Esophagus mucosa (tissue), 1 donor: ENCODE measurements at regions not wholly inside any gene's neighbourhood (a gene's known extent, or its start where the extent isn't known, plus 50 kb on each side); places are given as distances from the start of the nearest gene placed in this dataset.

Experiments
- ATAC-seq: fragments of 200-7000 bp; cut with Tn5 transposase; one replicate; pipeline ENCODE4 v1.9.1; 2020
- donor health status: DM: yes; HTN: yes; CAD: no.

DNA sequence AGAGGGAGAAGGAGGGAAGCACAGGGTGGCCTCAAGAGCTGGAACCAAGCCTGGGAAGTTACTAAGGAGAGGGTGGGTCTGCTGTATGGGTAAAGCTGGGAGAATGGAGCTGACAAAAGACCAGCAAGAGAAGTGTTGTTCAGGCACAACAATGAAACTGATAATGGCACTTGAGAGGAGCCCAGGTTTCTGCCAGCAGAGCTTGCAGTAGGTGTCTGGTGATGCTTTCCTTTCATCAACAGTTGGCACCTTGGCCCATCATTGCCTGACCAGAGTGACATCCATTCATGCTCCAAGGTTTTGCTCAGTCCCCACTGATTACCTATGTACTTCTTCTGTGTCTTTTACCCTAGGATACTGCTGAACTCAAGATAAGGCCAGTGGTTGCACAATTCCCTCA, 92.9 kb upstream of the CXCR4 start:
- ATAC-seq = no peak

DNA sequence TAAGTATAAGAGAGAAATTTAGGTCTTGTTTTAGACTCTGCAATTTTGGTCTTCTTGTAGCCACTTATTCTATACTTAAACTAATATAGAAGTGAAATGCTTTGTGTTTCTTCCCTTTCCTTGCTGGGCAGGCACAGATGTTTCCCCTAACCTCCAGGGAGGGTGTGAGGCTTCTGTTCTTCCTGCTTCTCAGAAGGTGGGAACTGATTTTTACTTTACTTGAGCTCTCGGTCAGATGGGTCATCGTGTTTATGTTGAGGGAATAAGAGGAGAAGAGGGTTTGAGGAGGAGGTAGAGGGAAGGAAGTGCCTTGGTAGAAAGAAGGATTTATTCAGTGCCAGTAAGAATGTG, 92.5 kb upstream of the CXCR4 start:
- no peak for ATAC-seq

DNA sequence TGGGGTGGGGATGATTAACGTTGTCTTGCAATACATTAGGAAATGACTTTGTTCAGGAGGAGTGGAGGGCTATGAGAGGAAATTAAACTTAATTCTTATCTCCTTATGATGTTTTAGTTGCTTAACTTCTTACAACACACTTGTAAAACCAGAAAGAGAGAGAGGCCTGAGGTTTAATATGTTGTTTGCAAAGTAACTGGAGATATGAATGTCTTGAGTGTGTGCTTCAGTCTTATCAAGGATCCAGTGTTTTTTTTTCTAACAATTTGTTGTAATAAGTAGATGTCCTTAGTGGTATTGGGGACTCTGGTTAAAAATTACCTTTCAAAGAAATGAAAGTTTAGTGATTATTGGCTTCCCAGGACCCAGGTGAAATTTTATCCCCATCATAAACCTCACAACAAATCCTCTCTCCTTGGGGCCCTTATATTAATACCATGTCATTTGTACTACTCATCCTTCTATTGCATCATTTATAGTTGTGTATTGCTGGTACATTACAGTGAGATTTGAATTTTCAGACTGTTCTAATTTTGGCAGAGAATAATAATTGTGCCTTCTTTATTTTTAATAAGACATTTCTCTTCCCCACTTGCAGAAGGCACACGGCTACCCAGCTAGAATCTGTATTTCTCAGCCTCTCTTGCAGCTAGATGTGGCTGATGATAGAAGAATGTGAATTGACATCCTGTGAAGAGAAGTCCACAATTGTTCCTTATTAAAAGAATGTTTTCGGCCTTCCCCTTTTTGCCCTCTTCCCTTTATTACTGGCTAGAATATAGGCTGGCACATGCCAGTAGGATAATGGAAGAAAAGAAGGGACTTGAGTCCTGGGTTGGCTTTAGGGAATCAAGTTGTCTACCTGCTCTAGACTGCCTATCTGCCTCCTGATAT, 91.9 kb upstream of the CXCR4 start:
- no peak for ATAC-seq

DNA sequence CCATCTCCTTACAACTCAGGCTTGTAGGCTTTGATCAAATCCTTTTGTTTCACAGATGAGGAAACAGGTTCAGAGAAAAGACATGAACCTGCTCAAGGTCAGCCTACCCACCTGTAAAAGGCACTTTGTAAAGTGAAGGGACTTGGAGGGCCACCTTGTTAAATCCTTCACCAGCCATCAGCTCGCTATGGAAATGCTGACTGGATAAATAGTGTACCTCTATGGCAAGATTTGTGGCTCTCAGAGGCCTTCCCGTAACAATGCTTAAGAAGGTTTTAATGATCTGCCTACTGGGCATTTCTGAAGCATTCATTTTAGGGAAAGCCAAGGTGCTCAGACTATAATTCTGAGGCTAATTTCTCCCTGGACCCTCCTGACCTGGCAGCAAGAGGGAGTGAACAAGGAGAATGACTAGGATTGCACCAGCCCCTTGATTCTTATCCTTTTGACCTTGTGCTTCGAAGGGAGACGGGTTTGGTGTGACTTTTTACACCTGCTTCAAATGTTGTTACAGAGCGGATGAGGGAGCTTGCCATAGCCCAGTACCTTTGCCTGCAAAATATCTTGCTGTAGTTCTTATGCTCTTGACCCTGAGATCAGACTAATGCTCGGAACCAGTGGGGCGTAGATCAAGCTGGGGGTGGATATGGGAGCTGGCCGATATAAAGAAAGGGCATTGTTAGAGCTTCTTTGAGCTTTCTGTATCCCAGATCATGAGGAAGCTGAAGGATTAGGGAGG, 90.9 kb upstream of the CXCR4 start:
- ATAC-seq = no peak

- no peak for ATAC-seq
These were observed 89.7 kb upstream of the CXCR4 start for GRCh38 chr2:136207665-136208064.

- peak; percentile 66 for ATAC-seq
These were observed 89.2 kb upstream of the CXCR4 start for GRCh38 chr2:136207030-136207623.

GRCh38 chr2:136206613-136207012, 88.7 kb upstream of the CXCR4 start:
- peak; percentile 83 for ATAC-seq

DNA sequence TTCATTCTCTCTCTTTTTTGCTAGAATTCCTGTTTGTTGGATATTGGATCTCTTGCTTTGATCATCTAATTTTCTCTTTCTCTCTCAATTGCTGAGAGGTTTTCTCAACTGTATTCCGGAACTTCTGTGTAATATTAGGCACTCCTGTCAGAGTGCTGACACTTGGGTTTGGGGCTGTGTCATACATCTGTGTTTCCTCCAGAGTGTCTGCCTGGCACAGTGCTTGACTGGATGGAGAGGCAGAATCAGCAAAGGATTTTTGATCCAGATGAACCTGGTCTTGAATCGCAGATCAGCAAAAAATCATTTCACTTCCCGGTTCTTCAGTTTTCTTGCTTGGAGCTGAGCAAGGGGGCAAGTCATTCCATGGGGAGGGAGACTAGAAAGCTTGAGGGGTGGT, 87.7 kb upstream of the CXCR4 start:
- no peak for ATAC-seq

GRCh38 chr2:136204971-136205370, 87.0 kb upstream of the CXCR4 start:
- no peak for ATAC-seq

DNA sequence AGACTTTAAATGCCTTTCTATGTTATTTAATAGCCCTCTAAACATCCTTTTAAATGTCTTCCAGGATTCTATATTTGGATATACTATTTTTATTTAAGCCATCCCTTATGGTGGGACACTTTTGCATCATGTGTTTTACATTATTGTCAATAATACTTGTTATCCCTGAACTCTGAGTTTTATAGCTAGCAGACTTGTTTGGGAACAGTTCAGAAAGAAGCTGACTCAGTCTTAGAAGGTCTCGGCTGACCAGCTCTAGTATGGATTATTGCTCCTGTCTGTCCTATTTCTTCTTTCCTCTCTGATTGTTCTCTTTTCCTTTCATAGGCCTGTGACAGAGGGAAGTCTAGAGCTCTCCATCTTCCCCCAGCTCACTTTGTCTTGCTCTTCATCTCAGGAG, 77.3 kb upstream of the CXCR4 start:
- ATAC-seq = no peak

DNA sequence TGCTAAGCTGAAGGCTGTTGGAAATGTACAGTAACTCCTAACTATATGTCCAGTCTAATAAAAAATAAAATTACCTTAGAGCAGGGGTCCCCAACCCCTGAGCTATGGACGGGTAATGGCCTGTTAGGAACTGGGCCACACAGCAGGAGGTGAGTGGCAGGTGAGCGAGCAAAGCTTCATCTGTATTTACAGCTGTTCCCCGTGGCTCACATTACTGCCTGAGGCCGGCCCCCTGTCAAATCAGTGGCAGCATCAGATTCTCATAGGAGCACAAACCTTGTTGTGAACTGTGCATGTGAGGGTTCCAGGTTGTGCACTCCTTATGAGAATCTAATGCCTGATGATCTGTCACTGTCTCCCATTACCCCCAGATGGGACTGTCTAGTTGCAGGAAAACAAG, 73.1 kb upstream of the CXCR4 start:
- ATAC-seq = no peak

GRCh38 chr2:136189221-136189782, 71.4 kb upstream of the CXCR4 start:
- no peak for ATAC-seq

DNA sequence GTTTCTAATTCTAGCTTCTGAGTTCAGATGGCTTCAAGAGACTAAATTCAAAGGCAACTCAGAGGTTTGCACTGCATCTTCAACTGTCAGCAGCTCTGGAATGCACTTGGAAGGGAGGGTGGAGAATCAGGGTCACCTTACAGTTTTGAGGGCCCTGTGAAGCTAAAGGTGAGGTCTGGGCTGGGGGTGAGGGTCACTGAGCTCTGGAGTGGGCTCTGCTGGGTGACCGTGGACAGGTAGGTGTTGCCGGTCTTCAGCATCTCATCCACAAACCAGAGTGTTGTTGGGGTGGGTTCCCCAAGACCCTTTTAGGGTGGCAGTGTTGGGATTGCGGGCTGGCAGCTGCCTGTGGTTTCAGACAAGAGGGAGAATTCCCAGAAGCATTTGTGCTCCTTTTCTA, 70.1 kb upstream of the CXCR4 start:
- ATAC-seq = no peak

GRCh38 chr2:136185981-136186776, 68.2 kb upstream of the CXCR4 start:
- ATAC-seq = no peak

DNA sequence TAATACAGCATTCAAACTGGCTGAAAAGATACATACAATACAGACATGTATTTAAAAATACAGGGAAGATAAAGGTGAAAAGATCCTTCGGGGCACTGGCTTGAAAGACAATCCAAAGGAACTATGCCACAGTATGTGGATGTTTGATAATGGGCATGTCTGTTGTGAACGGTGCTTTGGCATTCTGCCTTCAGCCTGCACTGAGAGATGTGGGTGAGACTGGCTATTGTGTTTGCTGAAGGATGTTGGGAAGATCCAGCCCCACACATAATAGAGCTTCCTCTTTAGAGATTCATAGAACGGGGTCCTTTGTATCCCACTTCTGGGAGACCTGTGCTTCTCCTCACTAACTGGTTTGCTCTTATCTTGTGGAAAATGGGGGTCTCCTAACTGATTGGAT, 65.1 kb upstream of the CXCR4 start:
- ATAC-seq = no peak

- no peak for ATAC-seq
These were observed 64.4 kb upstream of the CXCR4 start for GRCh38 chr2:136182315-136182714.

- no peak for ATAC-seq
These were observed 61.6 kb upstream of the CXCR4 start for GRCh38 chr2:136179602-136179975.

GRCh38 chr2:136178941-136179601, 61.1 kb upstream of the CXCR4 start:
- ATAC-seq = no peak

- no peak for ATAC-seq
These were observed 57.9 kb upstream of the CXCR4 start for GRCh38 chr2:136175868-136176267.

- no peak for ATAC-seq
These were observed 57.5 kb upstream of the CXCR4 start for GRCh38 chr2:136175466-136175865.

DNA sequence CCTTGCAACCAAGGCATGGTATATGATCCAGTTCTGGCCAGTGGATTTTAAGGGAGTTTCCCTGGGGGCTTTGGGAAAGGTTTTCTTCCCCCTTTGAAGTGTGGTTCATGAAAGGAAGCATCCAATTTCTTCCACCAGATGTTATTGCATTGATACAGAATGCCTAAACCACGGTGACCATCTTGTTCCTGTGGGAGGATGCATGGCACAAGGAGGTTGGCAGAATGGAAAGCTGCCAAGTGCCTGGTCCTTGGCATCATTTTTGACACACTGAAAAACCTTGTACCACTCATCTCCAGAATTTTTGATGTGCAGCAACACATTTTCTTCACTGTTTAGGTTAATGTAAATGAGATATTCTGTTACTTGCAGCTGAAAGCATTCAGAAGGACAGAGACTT, 55.2 kb upstream of the CXCR4 start:
- no peak for ATAC-seq

DNA sequence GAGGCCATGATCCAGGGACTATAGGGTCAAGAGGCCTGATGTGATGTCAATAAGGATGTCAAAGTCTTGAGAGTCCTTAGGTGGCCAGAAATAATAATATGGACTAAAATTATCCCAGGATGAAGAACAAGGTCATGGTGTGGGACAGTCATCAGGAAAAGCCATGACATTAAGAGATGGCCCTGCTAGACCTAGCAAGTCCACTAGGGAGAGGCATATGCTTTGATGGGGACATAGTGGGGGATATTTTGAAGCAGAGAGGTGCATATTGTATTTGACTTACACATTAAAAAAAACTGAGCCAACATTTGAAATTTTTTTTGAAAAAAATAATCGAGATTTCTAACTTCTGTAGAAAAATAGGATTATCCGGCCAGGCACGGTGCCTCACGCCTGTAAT, 53.3 kb upstream of the CXCR4 start:
- no peak for ATAC-seq
